Endometrium (tissue), 2 donors: ENCODE measurements at regions not wholly inside any gene's neighbourhood (a gene's known extent, or its start where the extent isn't known, plus 50 kb on each side); places are given as distances from the start of the nearest gene placed in this dataset.

ENCODE experiments used
- FAIRE-seq: peaks from 2 replicates; lab custom pipeline; 2012; peaks lifted over from hg19 to GRCh38; lab: Jason Lieb, UNC
- donor health status: control.
- donor health status: control.

DNA sequence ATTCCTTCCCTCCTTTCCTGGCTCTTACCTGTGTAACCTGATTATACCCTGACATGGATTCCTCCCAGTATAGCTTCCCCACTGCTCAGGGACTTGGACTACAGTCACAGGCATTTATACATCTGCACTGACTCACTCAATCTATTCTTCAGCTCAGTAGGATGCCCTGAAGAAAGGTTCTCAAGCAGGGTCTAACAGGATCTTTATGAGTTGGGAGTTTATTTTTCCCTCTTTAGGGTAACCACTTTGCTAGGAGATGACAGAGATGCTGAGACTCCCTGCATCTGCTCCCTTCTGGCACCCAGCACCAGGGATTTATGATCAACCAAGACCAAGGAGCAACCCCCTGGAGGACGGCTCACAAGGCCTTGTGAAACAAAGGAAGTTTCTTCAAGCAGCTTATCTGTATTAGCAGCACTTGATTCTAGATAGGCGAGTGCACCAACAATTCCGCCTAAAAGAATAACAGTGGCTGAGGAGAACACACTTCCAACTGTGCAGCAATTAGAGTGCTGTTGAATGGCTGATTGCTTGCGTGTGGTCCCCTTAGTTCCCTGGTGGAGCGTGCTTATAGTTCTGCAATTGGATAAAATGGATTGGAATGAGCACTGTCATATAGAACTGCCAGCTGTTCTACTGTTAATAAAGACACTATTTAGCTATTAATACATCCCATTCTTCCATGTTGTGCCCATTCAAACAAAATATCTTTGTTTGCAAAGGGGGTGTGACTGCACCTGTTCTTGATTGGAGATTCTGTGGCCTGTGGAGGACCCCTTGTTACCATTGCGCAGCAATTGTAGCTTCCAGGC, 482.6 kb downstream of the ZNF608 start:
- FAIRE-seq = no peak

DNA sequence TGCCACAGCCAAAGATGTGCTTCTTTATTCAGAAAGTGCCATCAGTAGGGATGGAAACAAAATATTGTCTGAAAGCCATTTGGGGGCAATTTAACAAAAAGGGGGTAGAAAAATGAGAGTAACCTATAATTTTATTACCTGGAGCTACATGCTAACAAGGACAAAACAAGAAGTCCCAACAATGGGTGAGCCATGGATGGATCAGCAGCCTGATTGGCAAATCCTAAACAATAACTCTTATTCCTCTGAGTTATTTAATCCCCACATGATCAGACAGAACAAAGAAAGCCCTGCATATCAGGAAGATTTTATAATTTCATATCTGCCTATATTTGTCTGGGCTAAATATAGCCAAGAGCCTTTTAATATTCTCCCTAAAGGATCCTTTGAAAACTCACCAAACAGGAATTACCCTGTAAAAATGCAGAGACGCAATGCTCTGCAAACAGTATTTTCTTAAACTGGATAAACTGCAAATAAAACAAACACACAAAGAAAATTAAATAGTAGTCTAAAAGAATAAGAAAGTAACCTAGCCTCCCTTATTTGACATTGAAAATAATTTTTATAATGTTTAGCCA, 483.4 kb downstream of the ZNF608 start:
- FAIRE-seq = no peak

DNA sequence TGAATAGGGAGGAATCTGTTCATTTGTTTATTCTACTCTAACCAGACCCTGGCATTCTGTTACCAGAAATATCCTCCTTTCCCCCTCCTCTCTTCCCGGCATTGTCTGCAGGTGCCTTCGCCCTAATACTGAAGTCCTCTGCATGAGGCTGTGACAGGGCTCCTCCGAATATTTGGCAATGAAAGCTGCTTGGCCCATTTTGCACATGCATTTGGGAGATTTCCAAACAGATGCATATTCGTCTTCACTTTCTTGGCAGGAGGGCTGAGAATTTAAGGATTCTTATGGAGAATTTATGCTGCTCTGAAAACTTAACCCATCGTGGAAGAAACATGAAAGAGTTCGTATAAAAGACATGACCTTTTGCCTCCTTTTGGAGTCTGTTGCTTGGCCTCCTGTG, 484.0 kb downstream of the ZNF608 start:
- no peak for FAIRE-seq

GRCh38 chr5:124261848-124262247, 484.6 kb downstream of the ZNF608 start:
- no peak for FAIRE-seq

DNA sequence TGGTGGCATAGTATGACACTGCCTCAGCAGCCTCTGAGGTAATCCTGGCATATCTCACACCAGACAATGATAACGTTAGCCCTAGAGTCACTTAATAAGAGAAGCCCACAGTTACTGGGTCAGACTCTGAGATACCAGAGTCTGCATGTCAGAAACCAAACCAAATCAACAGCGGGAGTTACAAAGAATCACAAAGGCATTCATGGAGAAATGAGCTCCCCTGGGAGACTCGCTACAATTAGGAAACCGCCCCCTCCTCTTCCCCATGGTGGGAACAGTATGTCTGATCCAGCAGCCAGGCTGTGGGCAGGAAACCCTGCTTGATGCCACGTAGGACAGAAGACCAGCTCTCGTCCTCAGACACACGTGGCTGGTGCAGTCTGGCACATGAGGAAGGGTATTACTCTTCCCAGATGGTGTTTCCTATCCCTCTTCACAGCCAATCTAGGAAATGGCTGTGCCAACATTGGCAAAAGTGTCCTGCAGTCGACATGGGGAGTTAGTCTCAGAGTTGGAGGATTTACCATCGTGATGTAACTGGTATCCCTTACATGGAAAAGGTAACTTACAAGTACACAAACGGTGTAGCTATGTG, 485.4 kb downstream of the ZNF608 start:
- no peak for FAIRE-seq

DNA sequence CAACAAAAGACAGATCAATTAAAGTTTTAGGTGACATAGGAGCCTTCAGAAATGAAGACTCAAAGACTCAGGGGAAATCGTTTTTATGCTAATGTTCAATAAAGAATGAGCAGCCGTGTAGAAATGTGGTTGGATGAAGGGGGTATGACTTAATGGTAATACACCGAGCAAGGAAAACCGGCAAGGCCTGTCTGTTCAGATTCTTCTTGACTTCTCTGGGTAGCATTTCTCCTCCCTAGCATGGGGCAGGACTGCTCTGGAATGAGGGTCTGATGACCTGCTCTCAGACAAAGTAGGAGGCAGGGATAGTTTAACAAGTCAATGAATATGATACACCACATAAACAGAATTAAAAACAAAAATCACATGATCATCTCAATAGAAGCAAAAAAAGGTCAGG, 487.4 kb downstream of the ZNF608 start:
- FAIRE-seq = no peak

DNA sequence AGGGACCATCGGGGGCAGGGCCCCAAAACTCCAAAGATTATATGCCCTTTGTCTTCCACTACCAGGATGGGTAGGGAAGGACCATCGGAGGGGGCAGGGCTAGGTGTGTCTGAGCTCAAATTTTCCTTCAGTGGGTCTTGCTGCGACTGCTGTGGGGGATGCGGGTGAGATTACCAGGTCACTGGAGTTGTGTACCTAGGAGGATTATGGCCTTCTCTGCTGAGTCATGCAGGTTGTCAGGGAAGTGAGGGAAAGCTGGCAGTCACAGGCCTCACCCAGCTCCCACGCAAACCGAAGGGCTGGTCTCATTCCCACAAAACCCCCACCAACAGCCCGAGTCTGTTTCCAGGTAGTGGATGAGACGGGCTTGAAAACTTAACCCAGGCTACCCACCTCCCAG, 489.4 kb downstream of the ZNF608 start:
- FAIRE-seq = no peak

GRCh38 chr5:124253203-124253810, 493.1 kb downstream of the ZNF608 start:
- FAIRE-seq = no peak

GRCh38 chr5:124252747-124253146, 493.7 kb downstream of the ZNF608 start:
- no peak for FAIRE-seq

DNA sequence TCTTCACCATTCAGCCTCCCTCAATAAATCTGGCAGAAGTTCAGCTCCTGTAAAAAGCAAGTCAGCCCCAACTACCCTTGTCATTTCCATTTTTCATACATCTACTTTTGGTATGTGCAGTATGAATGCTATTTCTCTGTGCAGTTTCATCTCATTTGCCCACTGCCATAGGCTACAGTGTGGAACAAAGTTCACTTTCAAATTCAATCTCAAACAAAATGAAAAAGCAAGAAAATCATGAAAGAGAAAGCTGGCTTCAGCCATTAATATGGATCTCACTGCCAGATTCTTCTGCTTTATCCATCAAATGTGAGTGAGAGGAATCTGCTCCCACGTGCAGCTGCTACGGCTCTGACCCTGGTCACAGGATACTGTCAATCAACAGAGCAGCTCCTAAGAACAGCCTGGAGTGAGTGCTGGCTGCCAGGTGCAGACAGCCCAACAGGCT, 494.2 kb downstream of the ZNF608 start:
- FAIRE-seq = no peak

- no peak for FAIRE-seq
Observed at GRCh38 chr5:124245276-124245675, 501.2 kb downstream of the ZNF608 start.

- no peak for FAIRE-seq
Observed at GRCh38 chr5:124240732-124241131, 505.7 kb downstream of the ZNF608 start.

DNA sequence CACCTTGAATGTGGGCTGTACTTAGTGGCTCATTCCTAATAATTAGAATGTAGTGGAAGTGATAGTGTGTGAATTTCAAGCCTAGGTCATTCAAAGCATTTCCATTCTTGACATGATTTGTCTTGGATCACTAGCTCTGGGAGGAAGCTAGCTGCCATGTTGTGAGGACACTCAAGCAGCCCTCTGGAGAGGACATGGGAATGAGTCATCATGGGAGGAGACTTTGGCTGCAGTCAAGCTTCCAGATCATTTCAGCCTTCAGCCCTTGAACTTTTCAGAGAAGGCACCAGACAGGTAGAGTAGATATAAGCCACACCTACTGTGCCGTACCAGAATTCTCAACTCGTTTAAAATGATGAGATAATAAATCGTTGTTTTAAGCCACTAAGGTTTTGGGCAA, 506.9 kb downstream of the ZNF608 start:
- FAIRE-seq = no peak

GRCh38 chr5:124238350-124238749, 508.1 kb downstream of the ZNF608 start:
- no peak for FAIRE-seq

GRCh38 chr5:124237206-124237695, 509.2 kb downstream of the ZNF608 start:
- no peak for FAIRE-seq

DNA sequence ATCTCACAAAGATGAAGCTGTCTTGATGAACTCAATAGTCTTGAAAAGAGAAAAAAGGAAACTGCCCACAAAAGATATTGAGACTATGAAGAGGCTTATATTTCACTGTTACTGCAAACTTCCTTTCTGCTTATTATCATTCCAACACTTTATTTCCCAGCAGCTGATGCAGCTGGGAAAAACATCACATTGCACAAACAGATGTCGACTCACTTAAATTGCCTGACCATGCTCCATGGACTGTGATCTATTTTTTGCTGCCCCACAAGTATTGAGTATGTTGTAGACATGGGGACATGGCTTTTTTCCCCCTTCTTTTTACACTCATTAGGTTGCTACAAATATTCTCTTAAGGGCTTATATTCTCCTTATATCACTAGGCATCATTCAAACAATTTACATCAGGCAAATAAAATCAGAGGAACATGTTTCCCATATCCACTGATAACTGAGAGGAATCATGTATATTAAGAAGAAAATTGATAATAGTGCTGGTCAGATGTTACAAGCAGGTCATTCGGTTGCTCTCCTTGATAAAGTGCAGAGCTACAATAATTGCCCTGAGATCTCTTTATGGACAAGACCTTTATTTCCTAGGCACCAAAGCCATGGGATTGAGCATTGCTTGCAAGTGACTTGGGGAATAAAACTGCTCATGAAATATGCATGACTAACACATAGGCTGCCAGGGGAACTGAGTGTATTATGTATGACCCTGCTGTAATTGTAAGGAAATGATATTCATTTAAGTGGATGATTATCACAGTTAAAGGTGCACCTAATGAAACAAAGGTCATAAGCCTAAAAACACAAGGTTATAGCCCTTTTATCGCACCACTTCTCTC, 509.9 kb downstream of the ZNF608 start:
- FAIRE-seq = peak; percentile 87

- FAIRE-seq = no peak
Observed at GRCh38 chr5:124235576-124235975, 510.9 kb downstream of the ZNF608 start.

DNA sequence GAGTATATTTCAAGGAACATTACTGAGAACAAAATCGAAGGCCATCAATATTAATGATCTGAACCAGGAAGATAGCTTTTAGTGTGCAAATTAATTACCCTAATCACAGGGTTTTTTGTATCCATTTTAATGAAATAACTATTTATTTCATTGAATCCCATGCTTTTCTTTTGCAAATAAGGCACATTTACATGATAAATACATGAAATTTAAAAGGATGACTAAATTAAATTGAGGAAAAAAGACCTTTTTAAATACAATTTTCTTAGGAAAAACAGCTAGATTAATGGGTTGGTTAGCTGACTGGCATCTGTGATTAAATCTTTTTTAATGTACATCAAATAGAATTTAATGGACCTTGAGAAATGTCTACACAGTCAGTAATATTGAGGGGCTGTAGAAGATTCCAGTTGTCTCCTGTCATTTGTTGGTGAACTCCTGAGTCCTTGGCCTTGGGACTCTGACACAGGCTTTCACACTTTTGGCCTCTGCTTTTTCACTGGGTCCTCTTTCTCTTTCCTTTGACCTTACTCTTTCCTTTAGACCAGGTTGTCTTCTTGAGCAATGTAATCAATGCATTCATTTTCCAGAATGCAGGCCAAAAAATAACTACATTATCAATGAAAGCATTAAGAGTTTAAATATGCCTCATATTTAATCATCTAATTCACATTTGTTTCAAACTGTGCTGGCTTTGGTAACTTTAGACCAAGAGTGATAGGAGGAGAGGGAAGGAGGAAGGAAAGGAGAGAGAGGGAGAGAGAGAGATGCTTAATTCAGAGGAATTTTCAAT, 511.5 kb downstream of the ZNF608 start:
- FAIRE-seq = no peak

- no peak for FAIRE-seq
Observed at GRCh38 chr5:124234022-124234769, 512.2 kb downstream of the ZNF608 start.

GRCh38 chr5:124232515-124232914, 513.9 kb downstream of the ZNF608 start:
- no peak for FAIRE-seq
